ENCODE measurements at regions not wholly inside any gene's neighbourhood (a gene's known extent, or its start where the extent isn't known, plus 50 kb on each side); places are given as distances from the start of the nearest gene placed in this dataset.
"Not testable (repeated sequence)": the region's sequence is repeated elsewhere in the genome, so short reads cannot be mapped to it uniquely, and the experiment has no call there.

- DNase-seq, result no peak
Observed at GRCh38 chr16:73129455-73129854, 81.5 kb upstream of the ZFHX3 start.

GRCh38 chr16:73126525-73126853, 78.6 kb upstream of the ZFHX3 start:
- DNase-seq, result no peak

- no peak for DNase-seq
Observed at GRCh38 chr16:73125850-73126524, 78.1 kb upstream of the ZFHX3 start.

DNA sequence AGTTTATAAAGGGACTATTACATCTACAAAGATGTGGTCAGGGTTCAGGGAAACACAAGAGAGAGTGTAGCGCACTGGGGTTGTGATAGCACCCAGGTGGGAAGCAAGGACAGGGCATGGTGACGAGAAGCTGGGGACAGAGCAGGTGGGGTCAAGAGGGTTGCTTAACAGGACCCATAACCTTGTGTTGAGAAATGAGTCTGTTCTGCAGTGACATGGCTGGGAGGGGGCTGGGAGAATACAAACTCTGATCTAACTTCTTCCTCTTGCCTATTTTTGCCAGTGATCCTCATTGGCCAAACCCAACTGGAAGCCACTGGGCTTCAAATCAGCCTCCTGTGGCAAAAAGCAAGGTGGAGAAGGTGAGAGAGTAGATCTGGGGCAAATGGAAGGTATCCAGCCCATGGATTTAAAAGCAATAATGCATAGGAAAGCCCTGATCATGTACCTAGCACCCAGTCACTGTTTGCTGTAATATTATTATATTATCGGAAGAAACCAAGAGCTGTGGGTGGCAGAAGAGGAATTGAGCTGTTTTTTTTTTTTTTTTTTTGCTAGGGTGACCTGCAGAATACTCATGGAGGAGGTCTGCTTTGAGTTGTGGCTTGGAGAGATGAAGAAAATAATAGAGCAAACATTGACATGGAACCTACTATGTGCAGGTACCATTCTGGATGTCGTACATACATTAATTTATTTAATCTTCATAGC, 76.9 kb upstream of the ZFHX3 start:
- no peak for DNase-seq

DNA sequence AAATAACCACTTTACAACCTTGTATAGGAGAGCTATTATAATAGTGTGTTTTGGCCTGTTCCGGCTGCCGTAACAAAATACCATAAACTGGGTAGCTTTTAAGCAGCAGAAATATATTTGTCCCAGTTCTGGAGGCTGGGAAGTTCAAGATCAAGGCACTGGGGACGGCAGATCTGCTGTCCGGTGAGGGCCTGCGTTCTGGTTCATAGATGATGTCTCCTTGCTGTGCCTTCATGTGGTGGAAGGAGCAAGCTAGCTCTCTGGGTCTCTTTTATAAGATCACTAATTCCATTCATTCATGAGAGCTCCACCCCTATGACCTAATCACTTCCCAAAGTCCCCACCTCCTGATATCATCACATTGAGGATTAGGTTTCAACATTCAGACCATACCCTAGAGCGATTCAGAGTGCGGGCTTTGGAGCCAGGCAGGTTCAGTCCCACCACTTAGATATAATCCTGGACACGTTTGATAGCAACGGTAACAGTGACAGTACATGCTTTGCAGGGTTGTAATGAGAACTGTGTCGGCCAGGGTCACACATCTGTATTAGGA, 76.2 kb upstream of the ZFHX3 start:
- no peak for DNase-seq

DNA sequence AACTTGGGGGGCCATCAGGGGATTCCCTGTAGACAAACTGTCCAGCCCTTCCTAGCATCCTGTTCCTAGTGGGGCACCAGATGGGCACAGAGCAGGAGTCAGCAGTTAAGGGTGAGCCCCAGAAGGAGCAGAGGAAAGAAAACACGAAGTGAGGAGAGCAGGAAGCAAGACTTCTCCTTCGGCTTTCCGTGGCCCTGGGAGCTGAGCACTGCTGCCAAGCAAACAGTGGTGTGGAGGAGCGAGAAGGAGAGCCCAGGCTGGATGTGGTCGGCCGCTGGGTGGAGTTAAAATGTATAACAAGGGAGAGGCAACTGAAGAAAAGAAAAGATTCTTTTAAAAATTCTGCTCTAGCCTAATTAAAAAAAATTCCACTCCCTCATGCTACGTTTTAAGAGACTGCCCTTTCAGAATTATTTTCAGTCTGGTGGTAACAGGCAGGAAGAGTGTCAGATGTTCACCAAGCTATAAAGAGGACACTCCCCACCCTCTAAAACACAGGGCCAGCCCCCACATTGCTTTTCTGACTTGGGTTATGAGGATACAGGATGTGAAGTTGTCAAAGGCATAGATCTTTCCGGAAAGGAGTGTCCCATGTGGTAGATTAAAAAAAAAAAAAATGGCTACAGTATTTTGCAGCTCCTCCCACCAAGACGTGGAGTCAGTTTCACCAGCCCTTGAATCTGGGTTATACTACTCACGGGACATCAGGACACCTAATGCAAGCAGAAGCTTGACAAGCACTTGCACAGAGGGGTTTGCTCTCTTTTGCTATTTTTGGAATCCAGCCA, 74.9 kb upstream of the ZFHX3 start:
- no peak for DNase-seq

DNA sequence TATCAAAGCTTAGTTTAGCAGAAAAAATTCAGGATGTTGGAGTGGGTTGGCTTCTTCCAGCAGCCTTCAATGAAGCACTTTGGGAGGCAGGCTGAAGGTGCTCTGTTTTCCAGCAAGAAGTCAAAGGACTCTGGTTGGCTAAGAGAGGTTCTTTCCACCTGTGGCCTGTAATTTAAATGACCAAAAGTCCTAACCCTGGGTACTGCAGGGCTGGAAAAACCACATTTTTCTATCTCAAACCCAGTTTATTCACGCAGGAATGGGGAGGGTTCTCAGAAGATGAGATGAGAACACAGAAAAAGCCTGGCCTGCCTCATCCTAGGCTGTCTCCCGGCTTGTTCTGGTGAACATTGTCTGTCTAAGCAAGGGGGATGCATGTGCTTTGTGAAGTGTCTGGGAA, 68.6 kb upstream of the ZFHX3 start:
- DNase-seq, result no peak

DNA sequence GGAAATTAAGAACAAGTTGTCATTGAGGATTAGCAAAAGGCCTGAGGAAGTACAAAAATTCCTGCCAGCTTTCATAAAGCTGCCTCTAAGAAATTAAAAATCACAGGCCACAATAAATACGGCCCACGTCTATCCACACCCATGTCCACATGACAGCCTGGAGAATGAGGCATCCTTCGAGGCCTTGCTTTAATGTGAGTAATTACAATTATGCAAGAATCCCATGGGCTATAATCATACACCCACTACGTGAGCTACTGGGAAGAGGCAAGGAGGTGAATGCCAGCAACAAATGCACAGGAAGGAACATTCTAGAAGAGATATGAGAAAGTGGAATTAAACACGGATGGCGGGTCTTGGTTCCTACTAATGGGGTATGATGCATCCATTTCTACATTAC, 65.4 kb upstream of the ZFHX3 start:
- no peak for DNase-seq

DNA sequence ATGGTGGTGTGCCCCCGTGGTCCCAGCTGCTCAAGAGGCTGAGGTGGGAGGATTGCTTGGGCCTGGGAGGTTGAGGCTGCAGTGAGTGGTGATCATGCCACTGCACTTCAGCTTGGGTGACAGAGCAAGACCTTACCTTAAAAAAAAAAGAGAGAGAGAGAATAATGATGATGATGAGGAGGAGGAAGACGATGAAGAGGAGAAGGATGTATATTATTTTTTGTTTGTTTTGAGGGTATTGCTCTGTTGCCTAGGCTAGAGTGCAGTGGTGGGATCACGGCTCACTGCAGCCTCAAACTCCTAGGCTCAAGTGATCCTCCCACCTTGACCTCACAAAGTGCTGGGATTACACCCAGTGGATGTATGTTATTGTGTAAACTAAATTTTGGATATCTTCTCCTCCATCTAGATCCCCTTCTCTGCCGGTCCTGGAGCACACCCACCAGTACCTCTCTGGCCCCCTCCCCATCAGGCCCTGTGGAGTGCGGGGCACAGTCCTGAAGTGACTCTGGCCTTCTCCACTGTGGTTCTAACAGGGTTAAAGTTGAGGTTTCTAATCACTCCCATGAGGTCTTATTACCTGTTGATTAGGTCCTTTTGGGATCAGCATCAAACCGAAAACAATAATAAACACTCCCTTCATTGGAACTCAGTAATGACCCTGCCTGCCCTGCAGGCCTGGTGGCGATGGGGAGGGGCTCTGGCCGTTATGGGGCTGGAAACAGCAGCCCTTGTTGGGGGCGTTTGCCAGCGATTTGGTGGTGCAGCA, 60.5 kb upstream of the ZFHX3 start:
- no peak for DNase-seq

DNA sequence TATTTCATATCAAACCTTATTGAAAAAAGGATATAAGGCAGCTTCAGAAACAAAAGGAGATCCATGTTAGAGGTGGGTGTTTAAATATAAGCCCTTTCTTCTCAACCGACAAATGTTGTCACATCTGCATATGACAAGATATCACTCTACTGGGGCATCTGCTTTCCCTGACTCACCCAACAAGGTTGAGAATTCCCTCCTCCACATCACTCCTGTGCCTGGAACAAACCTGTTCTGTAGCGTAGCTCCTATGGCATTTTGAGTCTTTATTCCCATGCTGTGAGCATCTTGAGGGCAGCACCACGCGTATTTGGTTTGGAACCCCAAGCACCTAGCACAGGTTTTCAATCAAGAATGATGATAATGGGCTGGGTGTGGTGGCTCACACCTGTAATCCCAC, 59.4 kb upstream of the ZFHX3 start:
- DNase-seq, result no peak

DNA sequence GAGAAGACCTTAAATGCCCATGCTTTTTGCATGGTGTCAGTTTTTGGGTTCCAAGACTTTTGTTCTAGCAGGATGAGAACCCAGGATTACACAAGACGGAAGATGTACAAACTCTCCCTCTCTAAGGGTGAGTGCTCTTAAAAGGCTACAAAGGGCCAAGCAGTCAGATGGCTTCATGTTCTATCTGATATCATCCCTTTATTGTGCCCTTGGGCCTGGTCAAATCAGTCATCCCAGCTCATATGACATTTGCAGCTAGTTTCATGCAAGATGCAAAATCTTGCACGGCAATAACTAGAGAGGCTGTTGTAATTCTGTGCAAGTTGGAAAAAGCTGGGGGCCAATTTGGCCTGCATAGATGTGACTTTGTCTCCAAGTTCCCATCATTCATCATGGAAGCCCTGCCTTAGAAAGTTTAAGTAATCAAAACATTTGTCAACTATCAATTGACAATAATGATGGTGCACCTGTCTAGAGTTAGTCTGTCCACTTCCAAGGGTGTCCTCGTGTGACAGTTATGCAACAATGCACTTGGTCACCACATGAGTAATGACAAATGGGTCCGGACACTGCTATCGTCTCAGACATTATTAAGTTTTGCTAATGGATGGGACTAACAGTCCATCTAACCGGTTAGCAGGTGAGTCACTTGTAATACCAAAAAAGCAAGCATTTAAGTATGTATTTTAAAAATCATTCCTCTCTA, 58.6 kb upstream of the ZFHX3 start:
- DNase-seq, result no peak

DNA sequence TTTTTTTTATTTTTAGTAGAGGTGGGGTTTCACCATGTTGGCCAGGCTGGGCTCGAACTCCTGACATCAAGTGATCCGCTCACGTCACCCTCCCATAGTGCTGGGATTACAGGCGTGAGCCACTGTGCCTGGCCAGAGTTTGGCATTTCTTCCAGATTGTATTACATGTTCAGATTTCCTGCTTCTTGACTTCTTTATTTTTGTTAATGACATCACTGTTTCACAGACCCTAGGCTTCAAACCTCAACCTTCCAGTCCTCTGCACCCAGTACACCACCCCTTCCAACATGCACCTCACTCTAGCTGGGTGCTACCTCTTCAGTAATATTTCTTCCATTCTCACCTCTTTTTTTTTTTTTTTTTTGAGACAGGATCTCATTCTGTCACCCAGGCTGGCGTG, 53.6 kb upstream of the ZFHX3 start:
- no peak for DNase-seq

- DNase-seq, result not testable (repeated sequence)
Observed at GRCh38 chr16:73099601-73100000, 51.7 kb upstream of the ZFHX3 start.
